Endothelial cell of umbilical vein (primary cell): ENCODE measurements at regions not wholly inside any gene's neighbourhood (a gene's known extent, or its start where the extent isn't known, plus 50 kb on each side); places are given as distances from the start of the nearest gene placed in this dataset.

Experiments used
- EZH2 ChIP-seq: IDR thresholded peaks from 2 replicates; pipeline ENCODE4 v1.6.1; 2012; ENCODE audit warnings: borderline replicate concordance, low read depth, mild to moderate bottlenecking, moderate library complexity, low read length, inconsistent platforms; ENCODE audit not compliant: severe bottlenecking
- POLR2A ChIP-seq: IDR thresholded peaks from 2 replicates; pipeline ENCODE4 v1.6.1; 2012; ENCODE audit warnings: low read depth, mild to moderate bottlenecking, control low read depth, low read length
- POLR2AphosphoS5 ChIP-seq: IDR thresholded peaks from 2 replicates; pipeline ENCODE4 v1.6.1; 2012; ENCODE audit warnings: low read depth, mild to moderate bottlenecking, control low read depth, low read length, moderate library complexity; ENCODE audit not compliant: insufficient read depth
- TF ChIP-seq, protein P1 (sequence below), 2 donors: IDR thresholded peaks; 1 replicate in 1 of 2; 2 replicates in 1 of 2; pipeline ENCODE4 v1.5.1; 2011; ENCODE audit warnings: low read length in 2 of 2, mild to moderate bottlenecking in 2 of 2, moderate library complexity in 2 of 2, control low read depth in 1 of 2, inconsistent platforms in 1 of 2, low read depth in 1 of 2; ENCODE audit not compliant: insufficient read depth in 1 of 2; ENCODE audit errors: extremely low read depth in 1 of 2

DNA sequence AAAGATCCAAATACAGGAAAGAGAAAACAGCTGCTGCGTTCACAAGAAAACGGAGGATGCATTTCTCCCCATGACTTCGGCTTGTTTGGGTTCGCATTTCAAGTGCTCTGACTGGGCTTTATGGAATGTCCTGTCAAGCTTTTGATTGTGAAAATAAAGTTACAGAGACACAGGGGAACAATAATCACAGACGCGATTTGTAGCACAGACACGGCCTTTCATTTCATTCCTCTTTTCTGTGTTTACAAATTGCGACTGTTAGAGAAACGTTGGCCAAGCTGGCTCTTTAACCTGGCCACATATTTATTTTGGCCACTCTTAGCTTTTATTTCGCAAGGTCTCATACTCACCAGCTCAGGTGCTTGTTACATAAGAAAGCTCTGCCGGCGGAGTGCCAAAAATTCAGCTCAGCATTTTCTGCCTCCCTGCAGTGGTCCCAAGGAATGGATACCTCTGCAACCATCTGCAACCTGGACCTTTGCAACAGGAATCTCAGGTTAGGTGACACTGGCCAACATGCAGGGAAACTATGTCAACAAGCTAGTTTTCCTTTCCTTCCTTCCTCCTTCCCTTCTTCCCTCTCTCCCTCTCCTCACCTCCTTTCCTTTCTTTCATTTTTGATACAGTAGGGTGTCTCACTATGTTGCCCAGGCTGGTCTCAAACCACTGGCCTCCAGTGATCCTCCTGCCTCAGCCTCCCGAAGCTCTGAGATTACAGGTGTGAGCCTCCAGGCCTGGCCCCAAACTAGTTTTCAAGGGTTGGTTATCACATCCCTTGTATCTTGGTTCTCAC lies 58.2 kb upstream of the SLC45A1 start:
- TF ChIP-seq POLR2A: no peak
- TF ChIP-seq, protein P1, sequence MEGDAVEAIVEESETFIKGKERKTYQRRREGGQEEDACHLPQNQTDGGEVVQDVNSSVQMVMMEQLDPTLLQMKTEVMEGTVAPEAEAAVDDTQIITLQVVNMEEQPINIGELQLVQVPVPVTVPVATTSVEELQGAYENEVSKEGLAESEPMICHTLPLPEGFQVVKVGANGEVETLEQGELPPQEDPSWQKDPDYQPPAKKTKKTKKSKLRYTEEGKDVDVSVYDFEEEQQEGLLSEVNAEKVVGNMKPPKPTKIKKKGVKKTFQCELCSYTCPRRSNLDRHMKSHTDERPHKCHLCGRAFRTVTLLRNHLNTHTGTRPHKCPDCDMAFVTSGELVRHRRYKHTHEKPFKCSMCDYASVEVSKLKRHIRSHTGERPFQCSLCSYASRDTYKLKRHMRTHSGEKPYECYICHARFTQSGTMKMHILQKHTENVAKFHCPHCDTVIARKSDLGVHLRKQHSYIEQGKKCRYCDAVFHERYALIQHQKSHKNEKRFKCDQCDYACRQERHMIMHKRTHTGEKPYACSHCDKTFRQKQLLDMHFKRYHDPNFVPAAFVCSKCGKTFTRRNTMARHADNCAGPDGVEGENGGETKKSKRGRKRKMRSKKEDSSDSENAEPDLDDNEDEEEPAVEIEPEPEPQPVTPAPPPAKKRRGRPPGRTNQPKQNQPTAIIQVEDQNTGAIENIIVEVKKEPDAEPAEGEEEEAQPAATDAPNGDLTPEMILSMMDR (IDR thresholded peaks at IDR 0.05; ENCODE audit: extremely low read depth in 1 of 2, insufficient read depth in 1 of 2, low read depth in 1 of 2, low read length in 2 of 2): no peak
- no peak for TF ChIP-seq EZH2
- no peak for TF ChIP-seq POLR2AphosphoS5
